ENCODE measurements at regions not wholly inside any gene's neighbourhood (a gene's known extent, or its start where the extent isn't known, plus 50 kb on each side); places are given as distances from the start of the nearest gene placed in this dataset.
"Not testable (repeated sequence)": the region's sequence is repeated elsewhere in the genome, so short reads cannot be mapped to it uniquely, and the experiment has no call there.

- no peak overlapping the region for H3K4me3 ChIP-seq (ENCODE audit: control insufficient read depth, low read depth, low read length)
- no peak for TF ChIP-seq CTCF (conservative IDR thresholded peaks at IDR 0.05; ENCODE audit: control insufficient read depth, insufficient read depth, low read depth, low read length)
- no peak for DNase-seq (ENCODE audit: low read depth)
These were observed 141.6 kb downstream of the GXYLT1 start for GRCh38 chr12:42003031-42003430.

- TF ChIP-seq CTCF (conservative IDR thresholded peaks at IDR 0.05; ENCODE audit: control insufficient read depth, insufficient read depth, low read depth, low read length): no peak
- DNase-seq (ENCODE audit: low read depth): no peak
- H3K4me3 ChIP-seq (ENCODE audit: control insufficient read depth, low read depth, low read length): no peak overlapping the region
These were observed 142.1 kb downstream of the GXYLT1 start for GRCh38 chr12:42002563-42002962.

GRCh38 chr12:41998436-41998835 is 146.2 kb downstream of the GXYLT1 start:
- no peak for DNase-seq (ENCODE audit: low read depth)
- no peak for TF ChIP-seq CTCF (conservative IDR thresholded peaks at IDR 0.05; ENCODE audit: control insufficient read depth, insufficient read depth, low read depth, low read length)
- no peak overlapping the region for H3K4me3 ChIP-seq (ENCODE audit: control insufficient read depth, low read depth, low read length)

- no peak for DNase-seq (ENCODE audit: low read depth)
- no peak for TF ChIP-seq CTCF (conservative IDR thresholded peaks at IDR 0.05; ENCODE audit: control insufficient read depth, insufficient read depth, low read depth, low read length)
- no peak overlapping the region for H3K4me3 ChIP-seq (ENCODE audit: control insufficient read depth, low read depth, low read length)
These were observed 151.4 kb downstream of the GXYLT1 start for GRCh38 chr12:41993283-41993682.

- no peak for TF ChIP-seq CTCF (conservative IDR thresholded peaks at IDR 0.05; ENCODE audit: control insufficient read depth, insufficient read depth, low read depth, low read length)
- H3K4me3 ChIP-seq (ENCODE audit: control insufficient read depth, low read depth, low read length): no peak overlapping the region
- no peak for DNase-seq (ENCODE audit: low read depth)
These were observed 151.9 kb downstream of the GXYLT1 start for GRCh38 chr12:41992692-41993215.

GRCh38 chr12:41992022-41992421 is 152.7 kb downstream of the GXYLT1 start:
- no peak for DNase-seq (ENCODE audit: low read depth)
- TF ChIP-seq CTCF (conservative IDR thresholded peaks at IDR 0.05; ENCODE audit: control insufficient read depth, insufficient read depth, low read depth, low read length): no peak
- no peak overlapping the region for H3K4me3 ChIP-seq (ENCODE audit: control insufficient read depth, low read depth, low read length)

- TF ChIP-seq CTCF (conservative IDR thresholded peaks at IDR 0.05; ENCODE audit: control insufficient read depth, insufficient read depth, low read depth, low read length): no peak
- H3K4me3 ChIP-seq (ENCODE audit: control insufficient read depth, low read depth, low read length): no peak overlapping the region
- no peak for DNase-seq (ENCODE audit: low read depth)
These were observed 156.0 kb downstream of the GXYLT1 start for GRCh38 chr12:41988715-41989114.

GRCh38 chr12:41986513-41986912 is 158.2 kb downstream of the GXYLT1 start:
- DNase-seq (ENCODE audit: low read depth); H3K4me3 ChIP-seq (ENCODE audit: control insufficient read depth, low read depth, low read length): not testable (repeated sequence)

Measured in fibroblast of mammary gland (primary cell).